ENCODE measurements at regions not wholly inside any gene's neighbourhood (a gene's known extent, or its start where the extent isn't known, plus 50 kb on each side); places are given as distances from the start of the nearest gene placed in this dataset.

GRCh38 chr10:61323726-61324125, 129.5 kb downstream of the TMEM26 start:
- TF ChIP-seq EZH2 (IDR thresholded peaks at IDR 0.05; ENCODE audit: borderline replicate concordance, low read depth, low read length, poor library complexity, severe bottlenecking) (no peak), CTCF (conservative IDR thresholded peaks at IDR 0.05; ENCODE audit: low read depth, low read length) (no peak)
